Astrocyte of the hippocampus (primary cell): ENCODE measurements at regions not wholly inside any gene's neighbourhood (a gene's known extent, or its start where the extent isn't known, plus 50 kb on each side); places are given as distances from the start of the nearest gene placed in this dataset.
"Not testable (repeated sequence)": the region's sequence is repeated elsewhere in the genome, so short reads cannot be mapped to it uniquely, and the experiment has no call there.

ENCODE experiments used
- DNase-seq: peaks from one replicate; pipeline ENCODE4 v3.0.0; 2011; ENCODE audit warnings: low read depth, low spot score

- peak; percentile 44 for DNase-seq
Observed at GRCh38 chr6:149127212-149127611, 190.3 kb upstream of the TAB2 start.

- no peak for DNase-seq
Observed at GRCh38 chr6:149128489-149129145, 188.9 kb upstream of the TAB2 start.

GRCh38 chr6:149129371-149130077 lies 188.0 kb upstream of the TAB2 start:
- DNase-seq, result peak; percentile 25

- DNase-seq, result no peak
Observed at GRCh38 chr6:149130090-149130489, 187.4 kb upstream of the TAB2 start.

GRCh38 chr6:149130508-149130907 lies 187.0 kb upstream of the TAB2 start:
- DNase-seq, result no peak

GRCh38 chr6:149131891-149132290 lies 185.6 kb upstream of the TAB2 start:
- no peak for DNase-seq

- no peak for DNase-seq
Observed at GRCh38 chr6:149132336-149132735, 185.2 kb upstream of the TAB2 start.

- DNase-seq, result no peak
Observed at GRCh38 chr6:149134511-149134933, 183.0 kb upstream of the TAB2 start.

GRCh38 chr6:149135809-149136208 lies 181.7 kb upstream of the TAB2 start:
- no peak for DNase-seq

- DNase-seq, result no peak
Observed at GRCh38 chr6:149136273-149136912, 181.1 kb upstream of the TAB2 start.

- no peak for DNase-seq
Observed at GRCh38 chr6:149136913-149137286, 180.6 kb upstream of the TAB2 start.

GRCh38 chr6:149137594-149137993 lies 179.9 kb upstream of the TAB2 start:
- no peak for DNase-seq

GRCh38 chr6:149138089-149138488 lies 179.4 kb upstream of the TAB2 start:
- DNase-seq, result no peak

GRCh38 chr6:149138699-149139294 lies 178.7 kb upstream of the TAB2 start:
- no peak for DNase-seq

GRCh38 chr6:149139782-149140136 lies 177.8 kb upstream of the TAB2 start:
- DNase-seq, result no peak

- no peak for DNase-seq
Observed at GRCh38 chr6:149140137-149140909, 177.2 kb upstream of the TAB2 start.

- DNase-seq, result no peak
Observed at GRCh38 chr6:149140910-149141290, 176.6 kb upstream of the TAB2 start.

- no peak for DNase-seq
Observed at GRCh38 chr6:149142924-149143429, 174.5 kb upstream of the TAB2 start.

- not testable (repeated sequence) for DNase-seq
Observed at GRCh38 chr6:149145800-149146199, 171.7 kb upstream of the TAB2 start.

GRCh38 chr6:149147195-149147594 lies 170.3 kb upstream of the TAB2 start:
- DNase-seq, result no peak

- no peak for DNase-seq
Observed at GRCh38 chr6:149147938-149148718, 169.4 kb upstream of the TAB2 start.
